HEK293 (cell line): ENCODE measurements at regions not wholly inside any gene's neighbourhood (a gene's known extent, or its start where the extent isn't known, plus 50 kb on each side); places are given as distances from the start of the nearest gene placed in this dataset.

Source experiments
- CTCF ChIA-PET: fragments of 350-600 bp; formaldehyde crosslinking; extraction: SDS; loops from one replicate; lab custom pipeline; 2021; ENCODE audit warnings: antibody characterized with exemption; lab: Yijun Ruan, JAX
- POLR2A ChIA-PET: fragments of 300-600 bp; formaldehyde crosslinking; extraction: SDS; loops from one replicate; lab custom pipeline; 2020; ENCODE audit warnings: antibody characterized with exemption, inconsistent platforms; lab: Yijun Ruan, JAX
- H3K27ac ChIP-seq: fragments of 200-500 bp; sonication (Bioruptor generic); 2 replicates; pipeline ENCODE4 v1.5.1; 2014; ENCODE audit warnings: low read depth, low read length, control low read depth, inconsistent platforms; ENCODE audit errors: extremely low read depth
- H3K36me3 ChIP-seq, 2 experiments: fragments of 200-500 bp in 1 of 2; sonication (Bioruptor generic) in 1 of 2; 1 replicate in 1 of 2; 2 replicates in 1 of 2; pipeline ENCODE4 v1.5.1; 2014 to 2017; ENCODE audit warnings: inconsistent platforms in 2 of 2, low read length in 2 of 2; ENCODE audit not compliant: control insufficient read depth in 2 of 2, insufficient read depth in 1 of 2
- H3K4me1 ChIP-seq: fragments of 200-500 bp; sonication (Bioruptor generic); 2 replicates; pipeline ENCODE4 v1.5.1; 2014; ENCODE audit warnings: mild to moderate bottlenecking, low read length, inconsistent platforms; ENCODE audit not compliant: control insufficient read depth, insufficient read depth
- H3K4me3 ChIP-seq: 2 replicates; pipeline ENCODE4 v1.5.1; 2011; ENCODE audit warnings: low read depth, mild to moderate bottlenecking, control low read depth, low read length, moderate library complexity
- H3K9me3 ChIP-seq: fragments of 200-500 bp; sonication (Bioruptor generic); 2 replicates; pipeline ENCODE4 v1.5.1; 2014; ENCODE audit warnings: low read depth, low read length, inconsistent platforms; ENCODE audit not compliant: control insufficient read depth, insufficient read depth
- ZBTB8A ChIP-seq: fragments of 450-650 bp; formaldehyde crosslinking; IDR thresholded peaks from 2 replicates; pipeline ENCODE4 v1.5.1; 2016; ENCODE audit warnings: missing biosample characterization, missing genetic modification characterization
- ZIC2 ChIP-seq: fragments of 450-650 bp; formaldehyde crosslinking; IDR thresholded peaks from 2 replicates; pipeline ENCODE4 v1.5.1; 2016; ENCODE audit warnings: missing biosample characterization, missing genetic modification characterization
- ZNF112 ChIP-seq: fragments of 450-650 bp; formaldehyde crosslinking; IDR thresholded peaks from 2 replicates; pipeline ENCODE4 v1.5.0; 2017; ENCODE audit warnings: missing biosample characterization, missing genetic modification characterization
- ZNF146 ChIP-seq: fragments of 450-650 bp; formaldehyde crosslinking; IDR thresholded peaks from 2 replicates; pipeline ENCODE4 v1.5.1; 2016; ENCODE audit warnings: missing biosample characterization, missing genetic modification characterization
- ZNF24 ChIP-seq: fragments of 450-650 bp; formaldehyde crosslinking; IDR thresholded peaks from 2 replicates; pipeline ENCODE4 v1.5.1; 2016; ENCODE audit warnings: missing biosample characterization, missing genetic modification characterization
- ZNF266 ChIP-seq: fragments of 450-650 bp; formaldehyde crosslinking; IDR thresholded peaks from 2 replicates; pipeline ENCODE4 v1.5.1; 2016; ENCODE audit warnings: missing biosample characterization, missing genetic modification characterization, low read depth
- ZNF274 ChIP-seq, 2 experiments: fragments of 200-500 bp in 1 of 2; fragments of 450-650 bp in 1 of 2; sonication (Bioruptor generic) in 1 of 2; formaldehyde crosslinking in 1 of 2; IDR thresholded peaks; 2 replicates each; pipeline versions ENCODE4 v1.5.1 to v1.6.1; 2014 to 2016; ENCODE audit warnings: borderline replicate concordance in 1 of 2, inconsistent platforms in 1 of 2, low read length in 1 of 2, missing biosample characterization in 1 of 2, missing genetic modification characterization in 1 of 2
- ZNF350 ChIP-seq: fragments of 450-650 bp; formaldehyde crosslinking; IDR thresholded peaks from 2 replicates; pipeline ENCODE4 v1.5.0; 2017; ENCODE audit warnings: missing biosample characterization, mild to moderate bottlenecking, missing genetic modification characterization
- ZNF529 ChIP-seq: fragments of 450-650 bp; formaldehyde crosslinking; IDR thresholded peaks from 2 replicates; pipeline ENCODE4 v1.5.1; 2017; ENCODE audit warnings: missing genetic modification characterization, missing biosample characterization; ENCODE audit not compliant: insufficient replicate concordance
- ZNF610 ChIP-seq: fragments of 450-650 bp; formaldehyde crosslinking; IDR thresholded peaks from 2 replicates; pipeline ENCODE4 v1.5.1; 2016; ENCODE audit warnings: missing biosample characterization, missing genetic modification characterization, borderline replicate concordance
- ZNF837 ChIP-seq: fragments of 450-650 bp; formaldehyde crosslinking; IDR thresholded peaks from 2 replicates; pipeline ENCODE4 v1.5.1; 2016; ENCODE audit warnings: missing biosample characterization, missing genetic modification characterization
- TF ChIP-seq, protein P1 (sequence below): fragments of 450-650 bp; formaldehyde crosslinking; IDR thresholded peaks from 2 replicates; pipeline ENCODE4 v1.5.0; 2017; ENCODE audit warnings: missing biosample characterization, missing genetic modification characterization, borderline replicate concordance
- TF ChIP-seq, protein P2 (sequence below): fragments of 450-650 bp; formaldehyde crosslinking; IDR thresholded peaks from 2 replicates; pipeline ENCODE4 v1.5.1; 2016; ENCODE audit warnings: missing biosample characterization, missing genetic modification characterization, borderline replicate concordance
- TF ChIP-seq, protein P3 (sequence below): fragments of 450-650 bp; formaldehyde crosslinking; IDR thresholded peaks from 2 replicates; pipeline ENCODE4 v1.5.1; 2017; ENCODE audit warnings: missing biosample characterization, missing genetic modification characterization
- TF ChIP-seq, protein P4 (sequence below): fragments of 450-650 bp; formaldehyde crosslinking; IDR thresholded peaks from 2 replicates; pipeline ENCODE4 v1.5.1; 2016; ENCODE audit warnings: missing biosample characterization, missing genetic modification characterization

DNA sequence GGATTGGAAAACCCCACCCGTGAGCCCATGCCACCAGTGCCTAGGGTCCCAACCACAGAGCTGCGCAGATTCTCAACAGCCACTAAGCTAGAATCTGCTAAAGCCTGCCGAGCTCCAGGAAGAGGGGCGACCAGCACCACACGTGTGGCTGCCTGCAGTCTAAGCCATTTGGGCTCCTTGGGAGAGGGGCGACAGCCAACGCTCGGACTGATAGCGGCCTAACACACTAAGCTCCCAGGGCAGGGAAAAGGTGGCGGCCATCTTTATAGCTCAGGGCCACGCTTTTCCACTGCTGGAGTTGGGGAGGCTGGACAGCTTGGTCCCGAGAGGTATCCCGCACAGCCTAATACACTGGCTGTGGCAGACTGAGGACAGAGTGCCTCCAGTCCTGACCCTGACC is 631.8 kb downstream of the CETN3 start (continued):
- no peak for TF ChIP-seq ZNF24 (tag by site-specific recombination)
- TF ChIP-seq ZNF112 (tag by site-specific recombination): no peak
- TF ChIP-seq, protein P1, sequence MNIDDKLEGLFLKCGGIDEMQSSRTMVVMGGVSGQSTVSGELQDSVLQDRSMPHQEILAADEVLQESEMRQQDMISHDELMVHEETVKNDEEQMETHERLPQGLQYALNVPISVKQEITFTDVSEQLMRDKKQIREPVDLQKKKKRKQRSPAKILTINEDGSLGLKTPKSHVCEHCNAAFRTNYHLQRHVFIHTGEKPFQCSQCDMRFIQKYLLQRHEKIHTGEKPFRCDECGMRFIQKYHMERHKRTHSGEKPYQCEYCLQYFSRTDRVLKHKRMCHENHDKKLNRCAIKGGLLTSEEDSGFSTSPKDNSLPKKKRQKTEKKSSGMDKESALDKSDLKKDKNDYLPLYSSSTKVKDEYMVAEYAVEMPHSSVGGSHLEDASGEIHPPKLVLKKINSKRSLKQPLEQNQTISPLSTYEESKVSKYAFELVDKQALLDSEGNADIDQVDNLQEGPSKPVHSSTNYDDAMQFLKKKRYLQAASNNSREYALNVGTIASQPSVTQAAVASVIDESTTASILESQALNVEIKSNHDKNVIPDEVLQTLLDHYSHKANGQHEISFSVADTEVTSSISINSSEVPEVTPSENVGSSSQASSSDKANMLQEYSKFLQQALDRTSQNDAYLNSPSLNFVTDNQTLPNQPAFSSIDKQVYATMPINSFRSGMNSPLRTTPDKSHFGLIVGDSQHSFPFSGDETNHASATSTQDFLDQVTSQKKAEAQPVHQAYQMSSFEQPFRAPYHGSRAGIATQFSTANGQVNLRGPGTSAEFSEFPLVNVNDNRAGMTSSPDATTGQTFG: no peak
- no peak for TF ChIP-seq ZIC2
- TF ChIP-seq ZNF837 (tag by site-specific recombination): no peak
- TF ChIP-seq, protein P2, sequence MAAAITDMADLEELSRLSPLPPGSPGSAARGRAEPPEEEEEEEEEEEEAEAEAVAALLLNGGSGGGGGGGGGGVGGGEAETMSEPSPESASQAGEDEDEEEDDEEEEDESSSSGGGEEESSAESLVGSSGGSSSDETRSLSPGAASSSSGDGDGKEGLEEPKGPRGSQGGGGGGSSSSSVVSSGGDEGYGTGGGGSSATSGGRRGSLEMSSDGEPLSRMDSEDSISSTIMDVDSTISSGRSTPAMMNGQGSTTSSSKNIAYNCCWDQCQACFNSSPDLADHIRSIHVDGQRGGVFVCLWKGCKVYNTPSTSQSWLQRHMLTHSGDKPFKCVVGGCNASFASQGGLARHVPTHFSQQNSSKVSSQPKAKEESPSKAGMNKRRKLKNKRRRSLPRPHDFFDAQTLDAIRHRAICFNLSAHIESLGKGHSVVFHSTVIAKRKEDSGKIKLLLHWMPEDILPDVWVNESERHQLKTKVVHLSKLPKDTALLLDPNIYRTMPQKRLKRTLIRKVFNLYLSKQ (tag by site-specific recombination): no peak
- no peak for TF ChIP-seq ZNF146
- no peak for TF ChIP-seq ZNF274 (IDR thresholded peaks at IDR 0.05; ENCODE audit: low read length)
- no peak for TF ChIP-seq ZNF274 (tag by site-specific recombination; IDR thresholded peaks at IDR 0.05; ENCODE audit: borderline replicate concordance)
- TF ChIP-seq, protein P3, sequence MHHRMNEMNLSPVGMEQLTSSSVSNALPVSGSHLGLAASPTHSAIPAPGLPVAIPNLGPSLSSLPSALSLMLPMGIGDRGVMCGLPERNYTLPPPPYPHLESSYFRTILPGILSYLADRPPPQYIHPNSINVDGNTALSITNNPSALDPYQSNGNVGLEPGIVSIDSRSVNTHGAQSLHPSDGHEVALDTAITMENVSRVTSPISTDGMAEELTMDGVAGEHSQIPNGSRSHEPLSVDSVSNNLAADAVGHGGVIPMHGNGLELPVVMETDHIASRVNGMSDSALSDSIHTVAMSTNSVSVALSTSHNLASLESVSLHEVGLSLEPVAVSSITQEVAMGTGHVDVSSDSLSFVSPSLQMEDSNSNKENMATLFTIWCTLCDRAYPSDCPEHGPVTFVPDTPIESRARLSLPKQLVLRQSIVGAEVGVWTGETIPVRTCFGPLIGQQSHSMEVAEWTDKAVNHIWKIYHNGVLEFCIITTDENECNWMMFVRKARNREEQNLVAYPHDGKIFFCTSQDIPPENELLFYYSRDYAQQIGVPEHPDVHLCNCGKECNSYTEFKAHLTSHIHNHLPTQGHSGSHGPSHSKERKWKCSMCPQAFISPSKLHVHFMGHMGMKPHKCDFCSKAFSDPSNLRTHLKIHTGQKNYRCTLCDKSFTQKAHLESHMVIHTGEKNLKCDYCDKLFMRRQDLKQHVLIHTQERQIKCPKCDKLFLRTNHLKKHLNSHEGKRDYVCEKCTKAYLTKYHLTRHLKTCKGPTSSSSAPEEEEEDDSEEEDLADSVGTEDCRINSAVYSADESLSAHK (tag by site-specific recombination): no peak

DNA sequence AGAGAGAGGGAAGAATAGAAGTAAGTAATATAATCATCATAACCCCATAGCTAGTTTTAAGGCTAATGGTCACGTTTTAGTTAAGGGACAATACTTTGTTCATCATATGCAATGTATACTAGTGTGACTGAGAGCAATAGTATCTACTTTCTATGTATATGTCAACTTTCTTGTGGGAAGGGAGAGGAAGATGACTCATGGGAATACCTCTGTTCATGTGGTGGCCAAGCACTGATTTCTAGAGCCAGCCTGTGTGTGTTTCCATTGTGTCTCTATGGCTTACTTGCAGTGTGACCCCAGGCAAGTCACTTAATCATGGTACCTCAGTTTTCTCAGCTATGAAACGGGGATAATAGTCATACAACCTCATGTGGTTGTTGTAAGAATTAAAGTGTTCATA is 639.6 kb downstream of the CETN3 start:
- no peak for TF ChIP-seq ZNF529
- no peak for TF ChIP-seq ZBTB8A
- TF ChIP-seq ZNF610 (tag by site-specific recombination): no peak
- TF ChIP-seq, protein P4, sequence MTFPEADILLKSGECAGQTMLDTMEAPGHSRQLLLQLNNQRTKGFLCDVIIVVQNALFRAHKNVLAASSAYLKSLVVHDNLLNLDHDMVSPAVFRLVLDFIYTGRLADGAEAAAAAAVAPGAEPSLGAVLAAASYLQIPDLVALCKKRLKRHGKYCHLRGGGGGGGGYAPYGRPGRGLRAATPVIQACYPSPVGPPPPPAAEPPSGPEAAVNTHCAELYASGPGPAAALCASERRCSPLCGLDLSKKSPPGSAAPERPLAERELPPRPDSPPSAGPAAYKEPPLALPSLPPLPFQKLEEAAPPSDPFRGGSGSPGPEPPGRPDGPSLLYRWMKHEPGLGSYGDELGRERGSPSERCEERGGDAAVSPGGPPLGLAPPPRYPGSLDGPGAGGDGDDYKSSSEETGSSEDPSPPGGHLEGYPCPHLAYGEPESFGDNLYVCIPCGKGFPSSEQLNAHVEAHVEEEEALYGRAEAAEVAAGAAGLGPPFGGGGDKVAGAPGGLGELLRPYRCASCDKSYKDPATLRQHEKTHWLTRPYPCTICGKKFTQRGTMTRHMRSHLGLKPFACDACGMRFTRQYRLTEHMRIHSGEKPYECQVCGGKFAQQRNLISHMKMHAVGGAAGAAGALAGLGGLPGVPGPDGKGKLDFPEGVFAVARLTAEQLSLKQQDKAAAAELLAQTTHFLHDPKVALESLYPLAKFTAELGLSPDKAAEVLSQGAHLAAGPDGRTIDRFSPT (tag by site-specific recombination): no peak
- Histone ChIP-seq H3K27ac (no peak overlapping the region), H3K4me1 (no peaks in the 10 kb centered on the region), H3K4me3 (no peak overlapping the region), H3K9me3 (no peaks in the 10 kb centered on the region), H3K36me3 (no peaks in the 10 kb centered on the region)
- ChIA-PET CTCF (no interaction called here), POLR2A (no interaction called here)

DNA sequence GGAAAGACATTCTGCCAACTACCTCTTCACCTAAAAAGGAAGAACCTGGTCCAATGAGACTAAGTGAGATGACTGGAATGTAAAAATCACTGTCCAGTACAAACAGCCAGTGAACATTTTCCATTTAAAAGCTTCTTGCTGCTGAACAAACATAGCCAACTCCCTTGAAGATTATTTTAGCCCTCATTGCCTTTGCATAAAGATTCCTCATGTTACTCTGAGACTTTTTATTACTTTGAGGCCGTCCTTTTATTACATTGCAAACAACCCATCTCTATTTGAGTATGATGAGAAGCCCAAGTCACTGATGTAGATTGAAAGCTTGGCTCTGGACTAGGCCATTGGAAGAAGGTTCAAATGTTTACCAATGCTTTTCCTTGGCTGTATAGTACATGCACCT is 649.8 kb downstream of the CETN3 start:
- ChIA-PET POLR2A (no interaction called here), CTCF (interaction anchor here (0.5 kb wide), 1 partner anchor 349 kb away, joined by 3 read pairs; no protein-coding TSS in a partner anchor)
- H3K4me3 ChIP-seq: no peak overlapping the region

More for the DNA sequence above, 649.8 kb downstream of the CETN3 start:
- Histone ChIP-seq H3K36me3 (no peaks in the 10 kb centered on the region), H3K4me1 (no peaks in the 10 kb centered on the region), H3K9me3 (no peaks in the 10 kb centered on the region), H3K27ac (no peak overlapping the region)
- TF ChIP-seq ZNF266 (tag by site-specific recombination): no peak
- peak; percentile 28; the same call in 1 of the 2 replicates for TF ChIP-seq ZNF350 (tag by site-specific recombination)
